Uterus (tissue), 2 donors: ENCODE measurements at regions not wholly inside any gene's neighbourhood (a gene's known extent, or its start where the extent isn't known, plus 50 kb on each side); places are given as distances from the start of the nearest gene placed in this dataset.

Experiments used
- CTCF ChIP-seq, 4 experiments: fragments of 200-600 bp in 2 of 4; fragments of 450-650 bp in 2 of 4; sonication (generic) in 2 of 4; IDR thresholded peaks; one replicate each; pipeline ENCODE4 v1.5.1; 2016 to 2019; ENCODE audit warnings: antibody characterized with exemption in 4 of 4, mild to moderate bottlenecking in 2 of 4, moderate library complexity in 1 of 4
- POLR2A ChIP-seq, 2 donors: fragments of 450-650 bp; IDR thresholded peaks; one replicate each; pipeline ENCODE4 v1.6.1; 2016; ENCODE audit warnings: antibody characterized with exemption in 2 of 2, mild to moderate bottlenecking in 1 of 2, moderate library complexity in 1 of 2

GRCh38 chr5:175783739-175784138 is 87.6 kb upstream of the CPLX2 start:
- no peak for TF ChIP-seq CTCF (IDR thresholded peaks at IDR 0.05)
- TF ChIP-seq POLR2A (IDR thresholded peaks at IDR 0.05): no peak
